Activated T-helper 2 cell treated with anti-CD3 and anti-CD28 coated beads, Interferon-gamma antibody, Interleukin-2, Interleukin-4, amounts not matched to agents 10 μg/mL and 5 μg/mL and 100 μg/mL, durations not matched to agents 14 hours and 24 hours and 36 hours (primary cell): ENCODE measurements at regions not wholly inside any gene's neighbourhood (a gene's known extent, or its start where the extent isn't known, plus 50 kb on each side); places are given as distances from the start of the nearest gene placed in this dataset.
"Not testable (repeated sequence)": the region's sequence is repeated elsewhere in the genome, so short reads cannot be mapped to it uniquely, and the experiment has no call there.

Experiments used
- DNase-seq: peaks from one replicate; pipeline ENCODE4 v3.0.0; 2021; ENCODE audit warnings: low spot score
- H3K27ac Mint-ChIP-seq: one replicate; pipeline ENCODE4 v1.8.0; 2021; ENCODE audit warnings: mixed read lengths
- H3K27me3 Mint-ChIP-seq: one replicate; pipeline ENCODE4 v1.8.0; 2021; ENCODE audit warnings: low read depth, mixed read lengths
- H3K36me3 Mint-ChIP-seq: one replicate; pipeline ENCODE4 v1.8.0; 2021; ENCODE audit warnings: low read depth, mixed read lengths
- H3K4me1 Mint-ChIP-seq: one replicate; pipeline ENCODE4 v1.8.0; 2021; ENCODE audit warnings: low read depth, mixed read lengths
- H3K4me3 Mint-ChIP-seq: one replicate; pipeline ENCODE4 v1.8.0; 2021; ENCODE audit warnings: low read depth, mild to moderate bottlenecking, moderate library complexity, mixed read lengths
- H3K9me3 Mint-ChIP-seq: one replicate; pipeline ENCODE4 v1.8.0; 2021; ENCODE audit warnings: mixed read lengths
- intact Hi-C: fragments of 100-400 bp; cut with micrococcal nuclease; formaldehyde crosslinking; loops from one replicate; pipeline ENCODE4 v1.15.1; 2023

DNA sequence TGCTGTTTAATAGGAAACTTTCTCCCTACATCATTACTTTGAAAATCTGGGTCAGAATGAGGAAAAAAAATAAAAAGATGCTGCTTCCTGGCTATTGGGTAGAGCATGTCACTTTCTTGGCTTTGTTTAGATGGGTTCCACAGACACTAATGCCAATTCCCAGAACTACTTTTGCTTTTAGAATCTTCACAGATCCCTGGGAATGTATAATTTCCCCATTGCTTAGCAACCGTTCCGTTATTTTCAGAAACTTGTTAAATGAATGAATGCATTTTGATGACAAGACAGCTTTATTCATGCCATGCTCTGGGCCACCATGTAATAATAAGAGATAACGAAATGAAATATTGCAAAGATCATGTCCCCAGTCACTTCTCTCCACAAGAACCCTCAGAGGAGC is 126.5 kb upstream of the TRPC7 start:
- Mint-ChIP-seq H3K4me3 (no peak overlapping the region), H3K4me1 (no peaks in the 10 kb centered on the region), H3K27ac (no peak overlapping the region), H3K27me3 (no peaks in the 10 kb centered on the region), H3K36me3 (no peaks in the 10 kb centered on the region), H3K9me3 (no peaks in the 10 kb centered on the region)
- intact Hi-C loops = no loop called here
- DNase-seq = no peak

- Mint-ChIP-seq H3K27me3 (no peaks in the 10 kb centered on the region), H3K4me1 (no peaks in the 10 kb centered on the region), H3K4me3 (no peak overlapping the region), H3K27ac (no peak overlapping the region), H3K36me3 (no peaks in the 10 kb centered on the region), H3K9me3 (no peaks in the 10 kb centered on the region)
- intact Hi-C loops = no loop called here
- no peak for DNase-seq
Observed at GRCh38 chr5:136484808-136485325, 119.5 kb upstream of the TRPC7 start.

DNA sequence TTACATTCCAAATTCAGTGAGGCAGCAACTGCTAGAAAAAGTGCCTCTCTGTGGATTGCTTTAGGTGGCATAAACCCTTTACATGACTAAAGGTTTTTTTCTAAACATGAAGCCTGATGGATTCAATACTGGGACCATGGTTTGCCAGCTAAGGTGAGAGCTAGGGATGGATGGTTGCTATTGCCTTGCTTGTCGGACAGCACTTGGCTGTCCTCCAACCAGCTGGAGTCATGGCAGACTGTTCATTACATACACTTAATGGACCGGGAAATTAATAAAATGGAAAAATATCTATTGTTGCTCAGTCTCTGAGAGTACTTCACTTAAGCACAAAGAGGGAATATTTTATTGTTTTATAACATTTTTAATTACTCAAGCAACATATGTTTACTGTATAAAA is 116.9 kb upstream of the TRPC7 start:
- DNase-seq = no peak
- no peak overlapping the region for H3K27ac Mint-ChIP-seq
- intact Hi-C loops = no loop called here
- no peaks in the 10 kb centered on the region for H3K36me3 Mint-ChIP-seq
- no peaks in the 10 kb centered on the region for H3K27me3 Mint-ChIP-seq
- H3K4me1 Mint-ChIP-seq = no peaks in the 10 kb centered on the region
- no peak overlapping the region for H3K4me3 Mint-ChIP-seq
- no peaks in the 10 kb centered on the region for H3K9me3 Mint-ChIP-seq

GRCh38 chr5:136474466-136474865 is 109.1 kb upstream of the TRPC7 start:
- H3K4me1 Mint-ChIP-seq = no peaks in the 10 kb centered on the region
- H3K36me3 Mint-ChIP-seq = no peaks in the 10 kb centered on the region
- no peak overlapping the region for H3K27ac Mint-ChIP-seq
- no peak overlapping the region for H3K4me3 Mint-ChIP-seq
- no peak for DNase-seq
- H3K9me3 Mint-ChIP-seq = no peaks in the 10 kb centered on the region
- intact Hi-C loops = no loop called here
- no peaks in the 10 kb centered on the region for H3K27me3 Mint-ChIP-seq

- H3K36me3 Mint-ChIP-seq = no peaks in the 10 kb centered on the region
- no peaks in the 10 kb centered on the region for H3K9me3 Mint-ChIP-seq
- intact Hi-C loops = no loop called here
- no peaks in the 10 kb centered on the region for H3K4me1 Mint-ChIP-seq
- no peaks in the 10 kb centered on the region for H3K27me3 Mint-ChIP-seq
- DNase-seq = no peak
- H3K4me3 Mint-ChIP-seq = no peak overlapping the region
- H3K27ac Mint-ChIP-seq = no peak overlapping the region
Observed at GRCh38 chr5:136467632-136468031, 102.3 kb upstream of the TRPC7 start.

DNA sequence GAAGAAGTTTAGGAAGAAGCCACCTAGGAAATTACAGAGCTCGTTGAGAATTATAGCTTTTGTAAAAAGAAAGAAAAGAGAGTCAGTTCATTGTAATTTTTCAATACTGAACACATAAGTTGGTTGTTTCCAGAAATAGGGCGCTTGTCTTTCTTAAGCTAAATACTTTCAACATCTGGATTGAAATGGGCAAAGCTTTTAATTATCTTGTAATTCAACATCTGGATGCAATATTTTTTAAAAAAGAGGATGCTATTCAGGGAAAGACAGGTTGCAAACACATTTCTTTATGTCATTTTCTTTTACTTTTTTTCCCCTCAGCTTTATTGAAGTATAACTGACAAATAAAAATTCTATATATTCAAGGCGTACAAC is 100.7 kb upstream of the TRPC7 start:
- H3K27me3 Mint-ChIP-seq = no peaks in the 10 kb centered on the region
- no peak for DNase-seq
- no peak overlapping the region for H3K4me3 Mint-ChIP-seq
- intact Hi-C loops = no loop called here
- no peak overlapping the region for H3K27ac Mint-ChIP-seq
- H3K36me3 Mint-ChIP-seq = no peaks in the 10 kb centered on the region
- no peaks in the 10 kb centered on the region for H3K9me3 Mint-ChIP-seq
- H3K4me1 Mint-ChIP-seq = no peaks in the 10 kb centered on the region

DNA sequence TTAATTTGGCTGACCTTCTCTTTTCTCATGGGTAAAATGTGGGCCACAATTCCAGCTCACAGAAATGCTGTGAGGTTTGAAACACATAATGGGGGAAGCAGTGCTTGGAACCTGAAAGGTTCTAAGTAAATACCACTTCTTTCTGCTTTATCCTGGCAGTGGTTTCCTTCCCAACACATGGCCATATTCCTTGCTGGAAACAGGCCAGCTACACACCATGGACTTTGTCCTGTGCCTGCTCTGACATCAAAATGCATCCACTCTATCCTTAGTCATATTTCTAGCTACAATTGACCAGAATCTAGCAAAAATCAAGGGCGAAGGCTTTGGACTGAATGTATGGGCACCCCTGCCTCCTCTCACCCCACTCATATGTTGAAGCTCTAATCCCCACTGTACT is 93.1 kb upstream of the TRPC7 start:
- Mint-ChIP-seq H3K4me3 (no peak overlapping the region), H3K27ac (no peak overlapping the region), H3K9me3 (no peaks in the 10 kb centered on the region), H3K36me3 (no peaks in the 10 kb centered on the region), H3K4me1 (no peaks in the 10 kb centered on the region), H3K27me3 (no peaks in the 10 kb centered on the region)
- no peak for DNase-seq
- intact Hi-C loops = no loop called here

GRCh38 chr5:136457390-136458013 is 92.2 kb upstream of the TRPC7 start:
- H3K4me3 Mint-ChIP-seq = no peak overlapping the region
- H3K36me3 Mint-ChIP-seq = no peaks in the 10 kb centered on the region
- no peaks in the 10 kb centered on the region for H3K27me3 Mint-ChIP-seq
- no peak for DNase-seq
- intact Hi-C loops = no loop called here
- no peak overlapping the region for H3K27ac Mint-ChIP-seq
- no peaks in the 10 kb centered on the region for H3K4me1 Mint-ChIP-seq
- no peaks in the 10 kb centered on the region for H3K9me3 Mint-ChIP-seq

GRCh38 chr5:136455409-136455808 is 90.1 kb upstream of the TRPC7 start:
- Mint-ChIP-seq H3K9me3 (peaks cover 6% of the 10 kb centered on the region), H3K27ac (no peak overlapping the region), H3K4me3 (no peak overlapping the region), H3K36me3 (no peaks in the 10 kb centered on the region), H3K4me1 (no peaks in the 10 kb centered on the region), H3K27me3 (no peaks in the 10 kb centered on the region)
- intact Hi-C loops = no loop called here
- DNase-seq = no peak

DNA sequence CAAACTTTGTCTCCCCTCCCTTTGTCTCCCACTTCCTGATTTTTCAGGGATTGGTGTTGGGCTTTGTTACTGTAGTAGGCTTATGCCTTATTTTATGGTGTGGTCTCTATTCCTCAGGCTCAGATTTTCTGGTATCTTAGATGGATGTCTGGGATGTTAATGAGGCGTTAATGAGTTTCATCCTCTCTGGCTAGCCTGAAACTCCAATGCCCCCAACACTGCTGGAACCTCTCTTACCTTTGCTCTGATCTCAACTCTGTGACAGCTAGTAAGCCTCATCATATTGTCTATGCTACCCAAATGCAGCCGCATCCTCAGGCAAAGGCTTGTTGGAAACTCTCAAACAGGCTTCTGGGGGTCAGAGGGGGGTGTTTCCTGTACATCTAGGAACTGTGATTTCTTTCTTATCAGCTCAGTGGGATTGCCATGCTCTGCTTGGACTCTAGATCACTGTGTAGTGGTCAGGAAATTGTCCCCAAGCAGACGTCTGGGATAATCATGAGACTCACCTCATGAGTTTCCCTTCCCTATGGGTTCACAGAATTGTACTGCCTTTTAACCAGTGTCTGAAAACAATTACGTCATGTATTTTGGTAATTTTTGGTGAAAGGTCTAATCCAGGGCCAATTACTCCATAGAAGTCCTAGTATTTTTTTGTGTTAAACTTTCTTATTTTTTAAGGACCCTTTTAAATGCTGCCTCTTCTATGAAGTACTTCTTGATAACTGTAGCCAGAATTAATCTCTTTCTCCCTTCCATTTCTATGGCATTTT is 88.8 kb upstream of the TRPC7 start:
- Mint-ChIP-seq H3K9me3 (peaks cover 10% of the 10 kb centered on the region), H3K4me3 (no peak overlapping the region), H3K27me3 (no peaks in the 10 kb centered on the region), H3K36me3 (no peaks in the 10 kb centered on the region), H3K27ac (no peak overlapping the region), H3K4me1 (no peaks in the 10 kb centered on the region)
- intact Hi-C loops = no loop called here
- DNase-seq = no peak

DNA sequence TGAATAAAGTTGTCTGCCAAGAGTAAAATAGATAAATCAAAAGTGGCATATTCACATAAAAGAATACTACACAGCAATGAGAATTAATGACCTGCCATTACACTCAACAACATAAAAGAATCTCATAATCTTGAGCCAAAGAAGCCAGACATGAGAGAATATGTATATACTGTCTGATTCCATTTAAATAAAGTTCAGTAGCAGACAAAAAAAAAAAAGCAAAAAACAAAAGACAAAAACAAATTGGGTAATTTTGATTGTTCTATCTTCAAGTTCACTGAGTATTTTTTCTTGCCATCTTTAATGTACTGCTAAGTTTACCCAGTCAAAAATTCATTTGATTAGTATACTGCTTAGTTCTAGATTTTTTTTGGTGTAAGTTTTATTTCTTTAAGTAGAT is 87.9 kb upstream of the TRPC7 start:
- peaks cover 2% of the 10 kb centered on the region for H3K4me1 Mint-ChIP-seq
- intact Hi-C loops = no loop called here
- H3K27me3 Mint-ChIP-seq = no peaks in the 10 kb centered on the region
- no peak overlapping the region for H3K4me3 Mint-ChIP-seq
- H3K36me3 Mint-ChIP-seq = no peaks in the 10 kb centered on the region
- no peak for DNase-seq
- H3K9me3 Mint-ChIP-seq = peaks cover 10% of the 10 kb centered on the region
- no peak overlapping the region for H3K27ac Mint-ChIP-seq

DNA sequence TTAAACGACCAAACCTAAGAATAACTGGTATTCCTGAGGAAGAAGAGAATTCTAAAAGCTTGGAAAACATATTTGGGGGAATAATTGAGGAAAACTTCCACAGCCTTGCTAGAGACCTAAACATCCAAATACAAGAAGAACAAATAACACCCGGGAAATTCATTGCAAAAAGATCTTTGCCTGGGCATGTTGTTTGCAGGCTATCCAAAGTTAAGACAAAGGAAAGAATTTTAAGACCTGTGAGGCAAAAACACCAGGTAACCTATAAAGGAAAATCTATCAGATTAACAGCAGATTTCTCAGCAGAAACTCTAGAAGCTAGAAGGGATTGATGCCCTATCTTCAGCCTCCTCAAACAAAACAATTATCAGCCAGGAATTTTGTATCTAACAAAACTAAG is 82.2 kb upstream of the TRPC7 start:
- H3K9me3 Mint-ChIP-seq, H3K36me3 Mint-ChIP-seq, DNase-seq, H3K27ac Mint-ChIP-seq, H3K4me3 Mint-ChIP-seq, intact Hi-C loops, H3K4me1 Mint-ChIP-seq, H3K27me3 Mint-ChIP-seq: not testable (repeated sequence)

DNA sequence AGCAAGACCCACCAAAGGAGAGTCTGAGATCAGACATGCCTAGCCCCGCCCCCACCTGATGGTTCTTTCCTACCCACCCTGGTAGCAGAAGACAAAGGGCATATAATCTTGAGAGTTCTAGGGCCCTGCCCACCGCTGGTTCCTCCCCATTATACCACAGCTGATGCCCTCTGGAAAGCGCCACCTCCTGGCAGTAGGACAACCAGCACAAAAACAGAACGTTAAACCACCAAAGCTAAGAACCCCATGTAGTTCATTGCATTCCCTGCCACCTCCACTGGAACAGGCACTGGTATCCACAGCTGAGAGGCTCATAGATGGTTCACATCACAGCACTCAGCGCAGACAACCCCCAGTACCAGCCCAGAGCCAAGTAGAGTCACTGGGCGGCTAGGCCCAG is 81.2 kb upstream of the TRPC7 start:
- Mint-ChIP-seq H3K36me3 (no peaks in the 10 kb centered on the region), H3K9me3 (peaks cover 10% of the 10 kb centered on the region), H3K27me3 (no peaks in the 10 kb centered on the region), H3K4me1 (peaks cover 2% of the 10 kb centered on the region), H3K4me3 (no peak overlapping the region), H3K27ac (no peak overlapping the region)
- intact Hi-C loops = no loop called here
- no peak for DNase-seq
